Endometrium (tissue), 2 donors: ENCODE measurements at regions not wholly inside any gene's neighbourhood (a gene's known extent, or its start where the extent isn't known, plus 50 kb on each side); places are given as distances from the start of the nearest gene placed in this dataset.
"Not testable (repeated sequence)": the region's sequence is repeated elsewhere in the genome, so short reads cannot be mapped to it uniquely, and the experiment has no call there.

Source experiments
- FAIRE-seq: peaks from 2 replicates; lab custom pipeline; 2012; peaks lifted over from hg19 to GRCh38; lab: Jason Lieb, UNC
- donor health status: control.
- donor health status: control.

- FAIRE-seq: no peak
Observed at GRCh38 chr13:110006304-110006703, 219.9 kb upstream of the IRS2 start.

DNA sequence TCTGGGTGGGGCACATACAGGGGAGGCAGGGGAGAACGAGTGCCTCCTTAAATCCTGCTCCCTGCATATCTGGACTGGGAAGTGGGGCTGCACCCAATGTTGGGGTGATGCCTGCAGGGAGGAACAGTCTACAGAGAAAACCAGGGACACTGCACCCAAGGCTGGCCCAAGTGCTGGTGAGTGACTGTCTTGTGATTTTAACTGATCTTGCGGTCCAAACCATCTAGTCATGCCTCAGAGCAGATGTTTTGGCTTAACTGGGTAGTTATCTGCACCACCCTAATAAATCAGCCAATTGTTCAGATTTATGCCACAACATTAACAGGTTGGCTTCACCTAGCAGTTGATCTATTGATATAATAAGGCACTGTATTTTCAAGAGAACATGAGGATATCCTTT, 219.2 kb upstream of the IRS2 start:
- FAIRE-seq: no peak

DNA sequence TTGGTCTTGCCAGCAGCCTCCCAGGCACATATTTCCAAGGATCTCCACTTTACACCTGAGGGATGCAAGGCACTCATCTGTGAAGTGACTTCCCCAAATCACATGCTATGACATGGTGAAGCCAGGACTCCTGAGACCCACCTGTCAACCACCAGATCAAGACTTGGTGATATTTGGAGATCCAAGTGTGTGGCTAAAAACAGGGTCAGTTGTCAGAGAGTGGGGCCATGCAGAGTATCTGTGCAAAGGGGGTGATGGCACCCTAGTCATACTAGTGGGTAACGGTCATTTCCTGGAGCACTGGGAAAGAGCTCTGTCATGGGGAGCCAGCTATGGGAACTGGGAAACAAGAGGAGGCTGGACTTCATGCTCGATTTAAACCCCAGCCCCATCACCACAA, 218.4 kb upstream of the IRS2 start:
- no peak for FAIRE-seq

DNA sequence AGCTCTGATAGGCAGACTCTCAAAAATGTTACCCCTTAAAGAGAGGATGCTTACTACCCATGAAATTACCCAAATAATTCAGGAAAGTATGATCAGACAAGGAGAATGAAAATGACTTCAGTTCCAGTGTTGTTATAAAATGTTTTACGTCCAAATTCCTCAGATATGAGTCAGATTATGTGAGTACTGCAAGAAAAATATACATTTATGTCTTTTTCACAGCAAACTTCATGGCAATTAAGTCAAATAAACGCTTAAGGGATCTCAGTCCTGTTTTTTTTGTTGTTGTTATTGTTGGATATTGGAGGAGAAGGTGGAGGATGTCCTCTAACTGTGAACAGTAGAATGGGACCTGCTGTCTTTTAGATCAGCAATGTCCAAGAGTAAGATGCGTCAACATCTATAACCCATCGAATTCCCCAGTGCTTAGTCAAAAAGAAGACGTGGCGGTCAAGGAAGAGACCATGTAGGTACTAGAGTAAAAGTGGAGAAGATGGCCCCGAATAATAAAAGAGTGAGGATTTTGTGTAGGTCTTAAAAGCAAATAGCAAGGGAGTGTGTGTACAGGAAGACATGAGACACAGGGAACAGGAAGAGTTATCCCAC, 215.4 kb upstream of the IRS2 start:
- no peak for FAIRE-seq

DNA sequence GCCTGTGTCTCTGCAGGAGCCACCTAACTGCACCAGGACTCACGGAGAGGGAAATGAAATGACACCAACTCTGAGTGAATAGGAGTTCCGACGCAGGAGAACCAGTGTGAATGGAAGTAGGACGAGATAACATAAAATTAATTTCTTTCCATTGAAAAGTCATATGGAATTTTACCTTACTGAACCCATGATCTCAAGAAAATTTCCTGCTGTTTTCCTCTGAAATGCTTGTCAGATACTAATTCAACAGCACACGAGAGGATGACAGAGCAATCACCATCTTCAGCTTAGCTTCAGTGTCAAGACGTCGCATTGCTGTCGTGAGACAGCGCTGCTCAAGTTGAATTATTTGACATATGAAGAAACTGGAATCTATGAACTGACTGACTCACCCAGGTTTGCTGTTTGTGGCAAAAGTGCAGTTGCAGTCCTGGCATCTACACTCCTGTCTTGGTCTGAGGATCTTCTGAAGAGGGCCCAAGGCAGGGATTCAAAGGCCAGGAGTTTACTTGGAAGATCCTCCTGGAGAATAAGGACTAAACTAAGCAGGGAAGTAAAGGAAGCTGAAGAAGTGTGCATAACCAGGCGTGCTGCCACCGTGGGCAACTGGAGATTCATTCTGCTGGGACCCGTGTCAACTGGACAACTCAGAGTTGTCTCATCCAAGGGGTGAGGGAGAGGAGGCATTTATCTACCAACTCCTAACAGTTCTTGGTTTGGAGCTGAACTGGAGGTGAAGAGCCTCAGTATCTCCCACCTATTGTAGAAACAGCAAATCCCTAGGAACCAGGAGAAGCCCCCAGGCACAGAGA, 214.4 kb upstream of the IRS2 start:
- FAIRE-seq: no peak

GRCh38 chr13:109999659-110000533, 213.5 kb upstream of the IRS2 start:
- FAIRE-seq: no peak

DNA sequence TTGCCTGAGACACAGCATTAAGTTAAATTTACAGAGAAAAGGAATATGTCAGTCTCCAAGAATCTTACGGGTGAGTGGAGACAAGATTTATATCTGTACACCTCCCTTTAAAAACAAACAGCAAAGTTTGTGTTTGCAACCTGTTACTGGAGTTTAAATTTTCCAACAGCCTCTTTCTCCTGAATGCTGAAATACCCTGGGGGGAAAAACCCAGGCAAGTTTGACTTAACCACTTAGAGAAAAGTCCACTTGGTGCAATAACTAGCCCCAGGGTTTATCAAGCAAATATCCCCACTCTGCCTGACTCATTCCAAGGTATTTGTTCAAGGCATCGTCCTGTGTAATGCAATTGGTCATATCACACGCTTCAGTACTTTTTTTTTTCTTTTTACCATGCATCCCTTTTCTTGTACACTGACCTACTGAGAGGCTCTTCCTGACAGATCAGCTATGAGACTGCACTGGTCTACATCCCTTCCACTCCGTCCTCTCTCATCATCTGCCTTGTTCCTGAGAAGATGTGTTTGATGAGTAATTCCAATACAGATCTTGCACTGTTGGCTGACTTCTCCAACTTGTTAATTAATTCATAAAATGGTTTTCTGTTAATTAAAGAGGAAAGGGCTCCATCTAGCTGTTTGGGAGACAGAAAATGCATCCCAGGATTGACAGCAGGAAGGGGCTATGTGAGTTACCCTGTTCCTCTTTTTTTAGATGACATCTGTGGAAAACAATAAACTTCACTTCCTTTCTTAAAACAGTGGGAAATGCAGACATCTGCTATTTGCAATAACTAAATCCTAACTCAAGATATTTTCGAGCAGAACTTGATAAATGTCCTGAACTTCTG, 212.5 kb upstream of the IRS2 start:
- no peak for FAIRE-seq

DNA sequence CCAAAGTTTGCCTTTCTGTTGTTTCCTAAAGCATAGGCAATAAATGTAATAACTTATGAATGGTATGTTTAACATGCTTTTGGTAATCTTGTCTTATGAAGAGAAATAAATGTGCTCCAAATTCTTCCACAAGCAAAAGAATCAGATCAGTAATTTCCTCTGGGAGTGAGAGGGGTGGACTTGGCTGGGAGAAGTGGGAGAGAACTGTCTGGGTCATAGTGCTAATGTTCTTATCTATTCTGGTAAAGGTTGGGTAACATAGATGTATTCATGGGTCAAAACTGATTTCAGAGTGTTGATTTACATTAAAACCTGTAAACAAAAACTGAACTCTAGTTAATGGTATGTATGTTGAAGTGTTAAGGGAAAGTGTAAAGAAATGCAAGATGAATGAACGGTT, 211.7 kb upstream of the IRS2 start:
- no peak for FAIRE-seq

DNA sequence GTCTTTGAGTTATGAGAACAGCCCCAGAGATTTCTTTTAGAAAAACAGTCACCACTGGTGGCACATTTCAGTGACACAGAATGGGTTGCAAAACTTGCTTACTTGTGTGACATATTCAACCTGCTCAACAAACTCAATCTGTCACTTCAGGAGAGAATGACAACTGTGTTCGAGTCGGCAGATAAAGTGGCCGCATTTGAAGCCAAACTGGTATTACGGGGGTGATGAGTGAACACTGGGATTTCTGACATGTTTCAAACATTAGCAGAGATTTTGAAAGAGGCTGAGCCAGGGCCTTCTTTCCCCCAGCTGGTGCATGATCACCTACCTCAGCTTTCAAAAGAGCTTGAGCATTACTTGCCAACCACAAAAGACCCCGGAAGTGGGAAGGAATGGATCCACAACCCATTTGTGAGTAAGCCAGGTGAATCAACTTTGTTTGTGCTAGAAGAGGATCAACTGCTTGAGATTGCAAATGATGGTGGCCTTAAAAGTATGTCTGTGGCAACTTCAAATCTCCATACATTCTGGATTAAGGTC, 210.7 kb upstream of the IRS2 start:
- not testable (repeated sequence) for FAIRE-seq

- FAIRE-seq: no peak
Observed at GRCh38 chr13:109996404-109996960, 210.1 kb upstream of the IRS2 start.

- FAIRE-seq: no peak
Observed at GRCh38 chr13:109995578-109995977, 209.2 kb upstream of the IRS2 start.

DNA sequence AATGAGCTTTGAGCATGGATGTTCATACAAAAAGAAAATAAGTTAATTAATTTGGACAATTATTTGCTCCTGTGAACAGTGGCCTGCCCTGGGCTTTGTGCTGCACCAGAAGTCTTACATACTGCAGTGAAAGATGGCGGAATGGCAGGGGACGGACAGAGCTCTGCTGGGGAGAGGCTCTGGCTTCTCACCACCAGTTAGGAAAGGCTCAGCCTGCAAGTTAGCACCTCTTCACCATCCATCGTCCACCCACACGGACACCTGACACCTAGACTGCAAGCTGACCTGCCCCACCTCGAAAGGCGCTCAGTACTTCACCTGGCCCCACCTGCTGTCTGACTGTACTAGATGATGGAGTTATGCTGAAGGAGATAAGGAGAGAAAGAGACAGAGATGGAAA, 203.9 kb upstream of the IRS2 start:
- FAIRE-seq: no peak

DNA sequence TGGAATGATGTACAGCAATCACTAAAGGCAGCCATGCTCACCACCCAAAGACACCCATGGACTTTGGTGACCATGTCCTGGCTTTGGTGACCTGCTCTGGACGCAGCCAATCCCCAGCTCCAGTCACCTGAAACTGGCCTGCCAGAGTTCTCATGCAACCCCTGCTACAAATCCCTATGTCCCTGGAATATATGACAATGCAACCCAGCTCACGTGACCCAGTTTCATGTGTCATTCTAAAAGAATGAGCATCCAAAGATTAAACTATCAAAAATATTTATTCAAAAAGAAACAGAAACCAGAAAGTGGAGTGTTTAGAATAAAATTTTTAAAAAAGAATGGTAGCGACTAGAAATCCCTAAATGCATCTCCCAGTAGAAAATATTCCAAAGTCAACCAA, 203.3 kb upstream of the IRS2 start:
- FAIRE-seq: no peak

DNA sequence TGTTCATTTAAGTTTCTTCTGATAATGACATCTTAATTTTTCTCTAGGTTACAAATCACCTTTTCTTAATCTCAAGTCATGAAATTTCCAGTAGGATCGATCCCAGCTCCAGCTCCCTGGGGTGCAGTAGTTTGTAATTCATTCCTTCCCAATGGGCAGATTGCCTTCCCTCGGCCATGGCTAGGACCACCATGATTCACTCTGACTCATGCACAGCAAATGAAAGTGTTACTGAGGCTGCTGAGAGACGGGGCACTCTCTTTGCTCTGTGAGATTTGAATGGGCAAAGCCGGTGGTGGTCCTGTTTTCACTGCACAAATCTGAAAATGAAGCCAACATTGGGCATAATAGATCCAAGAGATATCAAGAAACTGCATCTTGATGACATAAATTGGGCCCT, 202.8 kb upstream of the IRS2 start:
- FAIRE-seq: no peak

- no peak for FAIRE-seq
Observed at GRCh38 chr13:109986851-109987250, 200.5 kb upstream of the IRS2 start.

DNA sequence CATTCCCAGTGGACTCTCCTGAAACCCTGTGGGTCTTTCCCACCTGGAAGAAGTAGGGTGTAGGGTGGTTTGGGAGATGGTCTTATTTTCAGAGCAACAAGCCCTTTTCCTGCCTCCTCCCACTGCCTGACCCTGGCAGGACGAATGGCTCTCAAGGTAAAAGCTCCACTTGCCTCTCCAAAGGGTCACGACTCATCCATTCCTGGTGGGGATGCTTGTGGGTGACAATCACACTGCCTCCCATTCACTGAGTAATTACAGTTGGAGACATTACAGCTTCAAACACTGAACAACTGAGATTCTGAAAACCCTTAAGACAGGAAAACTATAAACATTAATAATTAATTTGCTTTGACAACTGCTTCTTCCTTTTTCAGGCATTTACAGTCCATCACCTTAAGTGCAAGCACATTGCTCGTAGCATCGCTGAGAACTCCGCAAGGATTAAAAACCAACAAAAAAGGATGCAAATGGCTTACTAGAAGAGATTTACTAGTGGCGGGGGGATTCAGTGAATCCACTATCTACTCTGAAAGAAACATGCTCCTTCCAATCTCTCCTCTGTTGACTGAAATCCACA, 199.6 kb upstream of the IRS2 start:
- FAIRE-seq: no peak

DNA sequence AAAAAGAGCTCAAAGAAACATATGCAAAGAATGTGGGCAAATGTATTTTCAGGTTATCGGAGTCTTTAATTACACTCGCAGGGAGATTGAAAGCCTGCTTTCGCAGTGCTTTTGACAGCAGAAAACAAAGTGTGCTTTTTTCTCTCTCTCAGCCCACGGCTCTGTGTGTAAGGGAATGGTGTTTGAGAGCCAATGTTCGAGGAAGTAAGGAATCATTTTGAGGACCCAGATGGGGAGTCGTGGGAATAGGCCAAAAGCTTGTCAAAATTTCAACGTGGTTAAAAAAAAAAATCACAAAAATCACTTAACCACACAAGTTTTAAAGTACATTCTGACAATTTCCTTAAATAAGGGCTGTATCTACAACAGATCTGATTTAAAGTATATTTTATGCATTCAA, 197.1 kb upstream of the IRS2 start:
- no peak for FAIRE-seq

DNA sequence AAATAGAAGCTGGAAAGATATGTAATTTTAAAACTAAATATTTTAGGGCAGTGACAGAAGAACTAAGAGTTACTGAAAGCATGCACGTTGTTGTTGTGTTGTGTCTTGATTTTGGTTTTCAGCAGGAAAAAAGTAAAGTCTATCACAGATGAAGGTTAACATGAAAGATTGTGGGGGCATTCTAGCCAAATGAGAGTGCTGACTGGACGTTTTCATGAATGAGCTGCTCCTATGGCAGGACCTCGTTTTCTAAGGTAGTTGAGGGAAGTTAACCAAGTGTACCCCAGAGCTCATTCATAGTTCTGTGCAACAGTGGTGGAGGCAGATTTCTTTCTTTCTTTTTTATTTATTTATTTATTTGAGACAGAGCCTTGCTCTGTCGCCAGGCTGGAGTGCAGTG, 194.6 kb upstream of the IRS2 start:
- no peak for FAIRE-seq

DNA sequence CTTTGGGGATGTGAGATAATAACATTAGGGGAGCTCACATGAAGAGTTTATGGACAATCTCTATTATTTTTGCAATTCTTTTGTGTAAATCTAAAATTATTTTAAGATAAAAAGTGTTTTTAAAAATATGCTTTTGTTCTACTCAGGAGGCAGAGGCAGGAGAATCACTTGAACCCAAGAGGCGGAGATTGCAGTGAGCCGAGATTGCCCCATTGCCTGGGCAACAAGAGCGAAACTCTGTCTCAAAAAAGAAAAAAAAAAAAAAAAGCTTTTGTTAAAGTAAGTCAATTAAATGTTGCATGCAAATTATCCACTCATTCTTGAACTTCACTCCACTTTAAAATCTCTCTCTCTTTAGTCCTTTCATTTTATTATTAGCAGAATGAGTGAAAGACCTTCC, 193.3 kb upstream of the IRS2 start:
- not testable (repeated sequence) for FAIRE-seq

- no peak for FAIRE-seq
Observed at GRCh38 chr13:109979228-109979627, 192.8 kb upstream of the IRS2 start.
